Type B pancreatic cell (in vitro differentiated cells): ENCODE measurements at regions not wholly inside any gene's neighbourhood (a gene's known extent, or its start where the extent isn't known, plus 50 kb on each side); places are given as distances from the start of the nearest gene placed in this dataset.
"Not testable (repeated sequence)": the region's sequence is repeated elsewhere in the genome, so short reads cannot be mapped to it uniquely, and the experiment has no call there.

Source experiments
- DNase-seq: peaks from one replicate; pipeline ENCODE4 v3.0.0; 2021; ENCODE audit warnings: mixed read lengths; ENCODE audit not compliant: unreplicated experiment; ENCODE audit errors: extremely low spot score
- H3K27ac Mint-ChIP-seq: 2 replicates; pipeline ENCODE4 v1.8.0; 2021; ENCODE audit warnings: mild to moderate bottlenecking, mixed read lengths
- H3K27me3 Mint-ChIP-seq: 2 replicates; pipeline ENCODE4 v1.8.0; 2021; ENCODE audit warnings: mixed read lengths
- H3K36me3 Mint-ChIP-seq: 2 replicates; pipeline ENCODE4 v1.8.0; 2021; ENCODE audit warnings: mixed read lengths
- H3K4me1 Mint-ChIP-seq: one replicate; pipeline ENCODE4 v1.8.0; 2021; ENCODE audit warnings: mixed read lengths; ENCODE audit not compliant: unreplicated experiment
- H3K4me3 Mint-ChIP-seq: 2 replicates; pipeline ENCODE4 v1.8.0; 2021; ENCODE audit warnings: mild to moderate bottlenecking, mixed read lengths
- H3K9me3 Mint-ChIP-seq: 2 replicates; pipeline ENCODE4 v1.8.0; 2021; ENCODE audit warnings: mixed read lengths
- TF ChIP-seq, protein P1 (sequence below): fragments of 200-600 bp; sonication (generic); conservative IDR thresholded peaks from 2 replicates; pipeline ENCODE4 v1.5.0; 2021; ENCODE audit warnings: antibody characterized with exemption, mild to moderate bottlenecking

GRCh38 chr4:24369507-24370029, 214.8 kb downstream of the DHX15 start:
- TF ChIP-seq, protein P1, sequence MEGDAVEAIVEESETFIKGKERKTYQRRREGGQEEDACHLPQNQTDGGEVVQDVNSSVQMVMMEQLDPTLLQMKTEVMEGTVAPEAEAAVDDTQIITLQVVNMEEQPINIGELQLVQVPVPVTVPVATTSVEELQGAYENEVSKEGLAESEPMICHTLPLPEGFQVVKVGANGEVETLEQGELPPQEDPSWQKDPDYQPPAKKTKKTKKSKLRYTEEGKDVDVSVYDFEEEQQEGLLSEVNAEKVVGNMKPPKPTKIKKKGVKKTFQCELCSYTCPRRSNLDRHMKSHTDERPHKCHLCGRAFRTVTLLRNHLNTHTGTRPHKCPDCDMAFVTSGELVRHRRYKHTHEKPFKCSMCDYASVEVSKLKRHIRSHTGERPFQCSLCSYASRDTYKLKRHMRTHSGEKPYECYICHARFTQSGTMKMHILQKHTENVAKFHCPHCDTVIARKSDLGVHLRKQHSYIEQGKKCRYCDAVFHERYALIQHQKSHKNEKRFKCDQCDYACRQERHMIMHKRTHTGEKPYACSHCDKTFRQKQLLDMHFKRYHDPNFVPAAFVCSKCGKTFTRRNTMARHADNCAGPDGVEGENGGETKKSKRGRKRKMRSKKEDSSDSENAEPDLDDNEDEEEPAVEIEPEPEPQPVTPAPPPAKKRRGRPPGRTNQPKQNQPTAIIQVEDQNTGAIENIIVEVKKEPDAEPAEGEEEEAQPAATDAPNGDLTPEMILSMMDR, result no peak
- no peaks in the 10 kb centered on the region for H3K9me3 Mint-ChIP-seq
- DNase-seq, result no peak
- H3K36me3 Mint-ChIP-seq, result no peaks in the 10 kb centered on the region
- H3K4me1 Mint-ChIP-seq, result no peaks in the 10 kb centered on the region
- H3K27me3 Mint-ChIP-seq, result no peaks in the 10 kb centered on the region
- no peak overlapping the region for H3K4me3 Mint-ChIP-seq
- no peak overlapping the region for H3K27ac Mint-ChIP-seq

GRCh38 chr4:24368801-24369200, 215.6 kb downstream of the DHX15 start:
- no peak overlapping the region for H3K4me3 Mint-ChIP-seq
- H3K27me3 Mint-ChIP-seq, result no peaks in the 10 kb centered on the region
- DNase-seq, result no peak
- no peaks in the 10 kb centered on the region for H3K9me3 Mint-ChIP-seq
- H3K36me3 Mint-ChIP-seq, result no peaks in the 10 kb centered on the region
- no peak overlapping the region for H3K27ac Mint-ChIP-seq
- H3K4me1 Mint-ChIP-seq, result no peaks in the 10 kb centered on the region
- TF ChIP-seq, protein P1, result no peak

DNA sequence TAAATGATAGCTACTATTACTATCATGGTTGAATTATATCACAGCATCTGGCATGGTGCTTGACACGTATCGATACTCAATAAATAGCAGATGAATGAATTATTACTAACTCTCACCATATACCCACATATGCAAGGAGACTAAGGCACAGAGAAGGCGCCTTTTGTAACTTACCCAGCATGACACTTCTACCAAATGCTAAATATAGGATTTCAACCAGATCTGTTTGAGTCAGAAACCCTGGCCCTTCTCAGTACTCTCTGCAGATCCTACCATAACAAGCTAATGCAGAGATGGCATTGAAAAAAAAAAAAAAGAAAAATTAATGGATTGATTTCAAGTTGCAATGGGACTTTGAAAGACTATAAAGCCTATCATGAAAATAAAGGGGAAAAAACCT, 219.5 kb downstream of the DHX15 start:
- no peaks in the 10 kb centered on the region for H3K36me3 Mint-ChIP-seq
- H3K9me3 Mint-ChIP-seq, result no peaks in the 10 kb centered on the region
- DNase-seq, result no peak
- no peak overlapping the region for H3K4me3 Mint-ChIP-seq
- no peak overlapping the region for H3K27ac Mint-ChIP-seq
- H3K27me3 Mint-ChIP-seq, result no peaks in the 10 kb centered on the region
- H3K4me1 Mint-ChIP-seq, result no peaks in the 10 kb centered on the region
- TF ChIP-seq, protein P1, result no peak

- H3K4me1 Mint-ChIP-seq, result no peaks in the 10 kb centered on the region
- no peaks in the 10 kb centered on the region for H3K27me3 Mint-ChIP-seq
- H3K9me3 Mint-ChIP-seq, result no peaks in the 10 kb centered on the region
- H3K4me3 Mint-ChIP-seq, result no peak overlapping the region
- TF ChIP-seq, protein P1, result no peak
- H3K27ac Mint-ChIP-seq, result no peak overlapping the region
- H3K36me3 Mint-ChIP-seq, result no peaks in the 10 kb centered on the region
- DNase-seq, result no peak
Measured at GRCh38 chr4:24364249-24364648, 220.1 kb downstream of the DHX15 start.

DNA sequence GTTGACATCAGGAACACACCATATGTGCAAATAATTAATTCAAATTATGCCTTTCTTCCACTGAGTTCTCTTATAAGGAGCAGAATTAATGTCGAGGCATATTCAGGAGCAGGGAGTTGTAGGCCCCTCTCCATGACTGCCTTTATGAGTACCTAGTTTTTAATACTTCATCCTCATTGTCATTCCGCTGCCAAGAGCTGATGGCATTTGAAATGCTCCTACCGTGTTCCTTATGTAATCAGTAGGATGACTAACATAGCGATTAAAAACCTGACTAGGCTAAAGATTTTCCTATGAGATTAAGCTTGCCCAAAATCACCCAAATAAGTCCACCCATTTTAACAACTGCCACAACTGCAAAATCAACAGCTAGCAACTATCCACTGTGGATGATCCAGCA, 220.6 kb downstream of the DHX15 start:
- H3K36me3 Mint-ChIP-seq, result no peaks in the 10 kb centered on the region
- no peaks in the 10 kb centered on the region for H3K4me1 Mint-ChIP-seq
- no peaks in the 10 kb centered on the region for H3K27me3 Mint-ChIP-seq
- H3K9me3 Mint-ChIP-seq, result no peaks in the 10 kb centered on the region
- H3K4me3 Mint-ChIP-seq, result no peak overlapping the region
- DNase-seq, result no peak
- TF ChIP-seq, protein P1, result no peak
- no peak overlapping the region for H3K27ac Mint-ChIP-seq

GRCh38 chr4:24352112-24352511, 232.2 kb downstream of the DHX15 start:
- peaks cover 4% of the 10 kb centered on the region for H3K36me3 Mint-ChIP-seq
- H3K4me3 Mint-ChIP-seq, result no peak overlapping the region
- H3K4me1 Mint-ChIP-seq, result no peaks in the 10 kb centered on the region
- H3K27ac Mint-ChIP-seq, result no peak overlapping the region
- TF ChIP-seq, protein P1, result no peak
- H3K9me3 Mint-ChIP-seq, result no peaks in the 10 kb centered on the region
- no peaks in the 10 kb centered on the region for H3K27me3 Mint-ChIP-seq
- no peak for DNase-seq

- H3K27ac Mint-ChIP-seq, H3K36me3 Mint-ChIP-seq, H3K27me3 Mint-ChIP-seq, H3K9me3 Mint-ChIP-seq, H3K4me3 Mint-ChIP-seq, DNase-seq, H3K4me1 Mint-ChIP-seq: not testable (repeated sequence)
Measured at GRCh38 chr4:24349168-24349996, 235.0 kb downstream of the DHX15 start.
